Tibial artery (tissue), 4 donors: ENCODE measurements at regions not wholly inside any gene's neighbourhood (a gene's known extent, or its start where the extent isn't known, plus 50 kb on each side); places are given as distances from the start of the nearest gene placed in this dataset.

Source experiments
- DNase-seq, 2 donors: peaks; one replicate each; pipeline ENCODE4 v3.0.0-alpha.2; 2019
- H3K27ac ChIP-seq, 2 donors: fragments of 200-600 bp; sonication (generic) in 1 of 2; 1 replicate in 1 of 2; 2 replicates in 1 of 2; pipeline ENCODE4 v1.5.1; 2018 to 2019; ENCODE audit warnings: mild to moderate bottlenecking in 1 of 2
- H3K27me3 ChIP-seq, 2 donors: fragments of 200-600 bp; sonication (generic) in 1 of 2; one replicate each; pipeline versions ENCODE4 v1.5.1 to v1.6.0; 2016 to 2019
- H3K36me3 ChIP-seq, 3 donors: fragments of 200-600 bp; sonication (generic) in 2 of 3; one replicate each; pipeline ENCODE4 v1.5.1; 2016 to 2019; ENCODE audit warnings: mild to moderate bottlenecking in 2 of 3
- H3K4me1 ChIP-seq, 4 donors: fragments of 200-600 bp; sonication (generic) in 2 of 4; 1 replicate in 3 of 4; 2 replicates in 1 of 4; pipeline ENCODE4 v1.5.1; 2016 to 2019
- H3K4me3 ChIP-seq, 2 donors: fragments of 200-600 bp; sonication (generic) in 1 of 2; 1 replicate in 1 of 2; 2 replicates in 1 of 2; pipeline ENCODE4 v1.5.1; 2018 to 2019; ENCODE audit warnings: mild to moderate bottlenecking in 2 of 2
- H3K9me3 ChIP-seq, 3 donors: fragments of 200-600 bp; sonication (generic) in 1 of 3; one replicate each; pipeline ENCODE4 v1.5.1; 2016 to 2019
- CTCF ChIP-seq, 2 experiments: fragments of 200-600 bp in 1 of 2; fragments of 450-650 bp in 1 of 2; IDR thresholded peaks; one replicate each; pipeline ENCODE4 v1.5.1; 2017 to 2019; ENCODE audit warnings: antibody characterized with exemption in 2 of 2, mild to moderate bottlenecking in 1 of 2, moderate library complexity in 1 of 2
- intact Hi-C: fragments of 100-400 bp; cut with DNase I; formaldehyde crosslinking; loops from one replicate; pipeline ENCODE4 v1.15.0; 2023; ENCODE audit warnings: low total_unique reads

DNA sequence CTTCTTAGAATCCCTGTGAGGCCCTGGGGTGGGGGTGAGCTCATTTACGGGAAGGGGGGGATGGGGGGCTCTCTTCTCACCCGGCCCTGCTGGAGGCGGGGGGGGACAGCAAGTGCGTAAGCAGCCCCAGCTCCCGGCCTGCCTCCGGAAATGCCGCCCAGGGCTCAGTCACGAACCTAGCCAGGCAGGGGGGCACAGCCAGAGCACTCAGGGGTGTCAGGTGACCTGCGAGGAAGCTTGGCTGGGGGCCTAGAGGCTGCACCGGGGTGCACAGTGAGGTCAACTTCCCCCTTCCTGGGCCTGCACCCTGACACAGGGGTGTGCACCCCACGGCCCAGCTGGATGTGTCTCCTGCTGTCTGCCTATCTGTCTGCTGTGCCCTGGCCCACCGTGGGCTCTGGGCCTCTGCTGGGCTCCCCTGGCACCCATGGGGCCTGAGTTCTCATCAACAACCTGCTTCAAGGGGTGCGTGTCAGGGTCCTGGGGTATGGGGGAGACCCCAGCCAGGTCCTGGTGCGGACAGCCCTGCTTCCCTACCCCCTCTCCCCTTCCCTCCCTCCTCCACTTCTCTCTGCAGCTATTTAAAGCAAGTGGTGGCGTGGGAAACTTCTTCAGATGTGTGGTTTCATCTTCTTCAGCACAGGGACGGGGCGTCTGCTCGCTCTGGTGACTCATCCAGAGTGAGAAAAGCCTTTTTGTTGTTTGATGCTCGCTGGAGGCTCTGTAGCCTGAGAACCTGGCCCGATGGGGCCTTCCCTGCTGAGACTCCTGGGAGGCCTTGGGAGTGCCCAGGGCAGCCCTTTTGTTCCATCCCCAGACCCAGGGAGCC lies 92.5 kb upstream of the RUNX3 start:
- Histone ChIP-seq H3K4me3 (no peak overlapping the region), H3K27me3 (peaks cover 0 to 49% of the 10 kb centered on the region in 2 donors), H3K27ac (no peak overlapping the region), H3K4me1 (peaks cover 0 to 11% (median 2%) of the 10 kb centered on the region in 4 donors), H3K36me3 (no peaks in the 10 kb centered on the region), H3K9me3 (no peaks in the 10 kb centered on the region)
- TF ChIP-seq CTCF (IDR thresholded peaks at IDR 0.05) = no peak
- intact Hi-C loops = no loop called here
- peak; percentile 57 to 76 for DNase-seq

- no peak overlapping the region for H3K27ac ChIP-seq
Measured at GRCh38 chr1:25021591-25022215, 91.6 kb upstream of the RUNX3 start.

GRCh38 chr1:25020851-25021590 lies 90.9 kb upstream of the RUNX3 start:
- peaks cover 0 to 49% of the 10 kb centered on the region in 2 donors for H3K27me3 ChIP-seq
- no peaks in the 10 kb centered on the region for H3K9me3 ChIP-seq
- no peak for DNase-seq
- no peak for TF ChIP-seq CTCF (IDR thresholded peaks at IDR 0.05)
- H3K4me3 ChIP-seq = no peak overlapping the region
- no peak overlapping the region for H3K27ac ChIP-seq
- peaks cover 0 to 11% (median 2%) of the 10 kb centered on the region in 4 donors for H3K4me1 ChIP-seq
- intact Hi-C loops = no loop called here
- H3K36me3 ChIP-seq = no peaks in the 10 kb centered on the region

More at GRCh38 chr1:25021591-25022215, 91.6 kb upstream of the RUNX3 start:
- Histone ChIP-seq H3K4me1 (peaks cover 0 to 11% (median 2%) of the 10 kb centered on the region in 4 donors), H3K27me3 (peaks cover 0 to 49% of the 10 kb centered on the region in 2 donors), H3K9me3 (no peaks in the 10 kb centered on the region), H3K36me3 (no peaks in the 10 kb centered on the region), H3K4me3 (no peak overlapping the region)
- intact Hi-C loops = no loop called here
- TF ChIP-seq CTCF (IDR thresholded peaks at IDR 0.05) = no peak
- no peak for DNase-seq

DNA sequence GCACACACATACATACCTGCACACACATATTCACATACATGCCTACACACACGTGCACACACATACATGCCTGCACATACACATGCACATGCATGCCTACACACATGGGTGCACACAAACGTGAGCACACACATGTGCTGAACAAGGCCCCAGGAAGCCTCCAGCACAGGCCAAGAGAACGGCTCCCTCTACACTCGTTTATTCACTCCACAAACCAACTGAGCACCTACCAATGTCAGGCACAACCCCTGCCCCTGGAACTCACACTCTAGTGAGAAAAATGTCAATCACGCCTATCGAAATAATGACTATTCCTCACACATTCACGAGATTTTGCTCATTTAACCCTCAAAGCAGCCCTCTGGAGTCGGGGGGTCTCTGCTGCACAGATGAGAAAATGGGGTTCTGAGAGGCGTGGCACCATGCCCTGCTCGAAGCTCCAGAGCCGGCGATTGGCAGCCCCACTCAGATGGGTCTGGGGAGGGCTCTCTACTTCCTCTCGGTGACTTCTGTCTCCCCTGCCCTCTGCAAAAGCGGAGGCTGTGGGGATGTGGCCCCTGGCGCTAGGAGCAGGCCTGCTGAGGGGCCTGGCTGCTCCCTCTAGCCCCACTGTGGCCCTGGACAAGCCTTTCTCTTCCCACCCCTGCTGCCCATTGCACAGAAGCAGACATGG lies 90.2 kb upstream of the RUNX3 start:
- no peak for TF ChIP-seq CTCF (IDR thresholded peaks at IDR 0.05)
- Histone ChIP-seq H3K4me1 (peaks cover 0 to 11% (median 2%) of the 10 kb centered on the region in 4 donors), H3K4me3 (no peak overlapping the region), H3K27me3 (peaks cover 0 to 46% of the 10 kb centered on the region in 2 donors), H3K27ac (no peak overlapping the region), H3K36me3 (no peaks in the 10 kb centered on the region), H3K9me3 (no peaks in the 10 kb centered on the region)
- intact Hi-C loops = no loop called here
- no peak for DNase-seq
